ENCODE measurements at regions not wholly inside any gene's neighbourhood (a gene's known extent, or its start where the extent isn't known, plus 50 kb on each side); places are given as distances from the start of the nearest gene placed in this dataset.

DNA sequence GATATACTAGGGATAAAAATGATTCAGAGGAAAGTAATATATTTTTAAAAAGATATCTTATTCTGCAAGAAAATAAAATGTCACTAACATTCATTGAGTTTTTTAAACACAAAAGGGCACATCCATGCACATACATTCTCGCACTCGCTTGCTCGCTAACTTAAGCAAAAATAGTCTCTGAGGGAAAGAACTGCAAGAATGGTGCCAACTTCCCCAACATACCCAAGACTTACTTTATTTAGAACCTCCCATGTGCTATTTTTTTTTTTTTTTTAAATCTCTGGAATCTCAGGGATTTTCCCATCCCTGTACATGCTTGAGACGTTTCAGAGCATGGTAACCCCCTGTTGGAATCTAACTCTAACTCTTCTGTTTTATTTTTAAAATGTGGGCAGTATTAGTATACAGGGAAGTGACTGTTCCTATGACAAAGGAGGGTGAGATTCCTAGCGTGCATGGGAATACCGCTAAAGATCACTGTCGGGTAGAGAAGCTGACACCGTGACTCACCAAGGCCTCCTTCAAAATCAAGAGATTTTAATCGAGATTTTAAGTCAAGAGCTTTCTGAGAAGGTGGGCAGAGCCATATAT lies 187.9 kb upstream of the ZEB2 start:
- DNase-seq (ENCODE audit: extremely low read depth, low read depth, low spot score): no peak

DNA sequence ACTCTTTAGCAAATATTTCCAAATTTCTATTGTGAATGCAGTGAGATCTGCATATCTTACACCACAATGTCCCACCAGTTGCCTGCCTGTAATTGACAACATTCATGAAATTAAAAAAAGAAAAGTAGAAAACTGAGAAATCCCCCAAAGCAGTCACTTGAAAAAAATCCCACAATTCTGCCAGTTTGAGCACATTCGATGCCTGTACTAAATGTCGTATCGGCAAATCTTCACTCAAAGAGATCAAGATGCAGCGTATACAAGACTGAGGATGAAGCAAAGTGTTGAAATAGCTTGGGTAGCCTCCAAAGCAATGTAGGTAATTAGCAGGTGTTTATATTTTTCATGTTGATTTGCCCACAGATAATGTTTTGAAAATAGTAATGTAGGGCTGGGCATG lies 186.7 kb upstream of the ZEB2 start:
- DNase-seq (ENCODE audit: extremely low read depth, low read depth, low spot score): no peak

GRCh38 chr2:144705328-144706245 lies 185.7 kb upstream of the ZEB2 start:
- DNase-seq (ENCODE audit: extremely low read depth, low read depth, low spot score): no peak

DNA sequence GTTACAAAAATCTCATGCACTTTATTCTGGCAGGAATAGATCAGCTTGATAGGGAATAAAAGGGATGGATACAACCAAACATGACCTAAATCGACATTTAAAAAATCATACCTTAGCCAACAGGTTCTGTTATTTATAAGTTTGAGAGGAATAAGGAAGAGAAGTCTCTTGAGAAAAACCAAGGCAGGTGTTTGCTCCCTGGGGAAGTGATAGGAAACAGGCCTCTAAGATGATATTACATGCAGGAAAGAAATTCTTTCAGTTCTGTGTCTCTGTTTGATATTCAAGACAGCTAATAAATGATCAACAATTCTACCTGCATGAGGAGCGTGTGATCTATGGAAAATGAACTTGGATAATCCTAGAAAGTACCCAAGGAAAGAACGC lies 184.8 kb upstream of the ZEB2 start:
- DNase-seq (ENCODE audit: extremely low read depth, low read depth, low spot score): no peak

GRCh38 chr2:144703852-144704708 lies 184.2 kb upstream of the ZEB2 start:
- DNase-seq (ENCODE audit: extremely low read depth, low read depth, low spot score): no peak

DNA sequence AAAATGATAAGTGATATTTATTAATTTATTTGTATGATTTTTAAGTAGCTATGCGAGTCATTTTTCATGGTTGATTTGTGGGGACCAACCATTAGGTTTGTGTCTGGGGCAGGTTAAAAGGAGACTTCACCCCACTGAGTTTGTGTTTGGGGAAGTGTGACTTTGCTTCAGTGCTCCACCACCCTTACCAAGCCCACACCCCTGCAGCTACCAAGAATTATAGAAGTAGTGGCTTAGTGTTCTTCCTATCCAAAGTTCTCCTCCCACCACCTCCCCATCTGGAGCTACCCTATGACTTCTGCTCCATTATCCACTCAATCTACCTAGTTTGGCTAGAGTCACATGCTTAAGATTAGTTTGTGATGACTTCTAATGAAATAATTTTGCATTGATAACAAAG lies 182.1 kb upstream of the ZEB2 start:
- no peak for DNase-seq (ENCODE audit: extremely low read depth, low read depth, low spot score)

GRCh38 chr2:144701259-144701658 lies 181.3 kb upstream of the ZEB2 start:
- no peak for DNase-seq (ENCODE audit: extremely low read depth, low read depth, low spot score)

DNA sequence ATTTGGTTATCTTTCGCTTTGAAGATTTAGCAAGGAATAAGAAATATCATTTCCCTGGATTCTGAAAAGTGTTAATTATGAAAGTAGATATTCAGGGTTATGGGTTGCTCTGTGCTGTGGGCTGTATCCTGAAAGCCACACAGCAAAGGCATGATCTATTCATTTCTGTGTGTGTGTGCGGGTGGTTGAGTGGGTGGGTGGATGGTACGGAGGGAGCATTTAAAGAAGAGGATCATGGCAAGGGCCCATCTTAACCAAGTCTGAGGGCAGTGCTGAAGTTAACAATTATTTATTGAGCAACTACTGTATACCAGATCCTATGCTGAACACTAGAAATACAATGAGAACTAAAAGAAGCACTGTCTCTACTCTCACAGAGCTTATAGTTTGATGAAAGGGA lies 178.2 kb upstream of the ZEB2 start:
- DNase-seq (ENCODE audit: extremely low read depth, low read depth, low spot score): no peak

DNA sequence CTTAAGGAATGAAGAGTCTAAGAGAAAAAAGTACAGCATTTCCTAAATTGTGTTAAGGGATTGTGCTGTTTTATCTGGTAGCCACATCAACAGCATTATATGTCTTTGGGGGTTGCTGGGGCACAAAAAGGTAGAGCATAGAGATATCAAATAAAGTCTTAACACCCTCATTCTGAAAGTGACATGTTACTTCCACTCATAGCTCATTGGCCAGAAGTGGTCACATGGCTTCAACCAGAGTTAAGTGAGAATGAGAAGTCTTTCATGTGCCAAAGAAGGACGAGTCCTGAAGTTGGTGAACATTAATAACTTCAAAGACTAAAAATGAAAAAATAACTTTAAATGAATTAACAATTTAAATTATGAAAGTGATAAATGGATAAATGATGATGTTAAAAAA lies 175.7 kb upstream of the ZEB2 start:
- DNase-seq (ENCODE audit: extremely low read depth, low read depth, low spot score): no peak

GRCh38 chr2:144694456-144694855 lies 174.5 kb upstream of the ZEB2 start:
- no peak for DNase-seq (ENCODE audit: extremely low read depth, low read depth, low spot score)

DNA sequence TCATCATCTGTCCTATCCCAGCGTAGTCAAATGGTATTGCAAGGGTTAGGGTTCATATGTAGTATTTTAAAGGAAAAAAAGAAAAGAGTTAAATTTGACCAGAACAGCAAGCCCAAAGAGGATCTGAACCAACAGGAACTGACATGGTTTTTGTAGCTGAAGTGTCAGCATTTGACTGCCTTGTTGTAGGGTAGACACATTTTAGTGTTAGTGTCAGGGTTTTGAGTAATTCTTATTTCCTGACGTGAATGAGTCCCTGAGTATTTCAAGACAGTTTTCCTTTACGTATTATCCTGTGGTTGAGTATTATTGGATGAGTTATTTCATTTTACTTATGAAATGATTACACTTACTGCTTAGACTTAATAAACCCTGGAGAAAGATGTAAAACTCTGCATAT lies 173.3 kb upstream of the ZEB2 start:
- no peak for DNase-seq (ENCODE audit: extremely low read depth, low read depth, low spot score)

DNA sequence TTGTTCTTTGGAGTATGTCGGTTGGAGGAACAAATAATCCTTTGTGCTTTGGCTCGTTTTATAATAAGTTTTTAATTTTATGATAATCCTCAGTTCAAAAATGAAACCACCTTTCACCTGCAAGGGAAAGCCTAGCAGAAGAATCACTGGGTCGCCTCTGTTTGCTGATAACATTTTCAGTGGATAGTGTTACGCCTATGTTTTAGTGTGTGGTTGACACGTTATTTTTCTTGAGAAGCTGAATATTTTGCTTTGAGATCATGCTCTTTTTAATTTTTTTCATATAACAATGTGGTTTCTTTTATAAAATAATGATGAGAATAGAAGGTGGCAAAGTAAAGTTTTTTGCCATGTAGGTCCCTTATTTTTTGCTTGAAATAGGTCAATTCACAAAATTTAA lies 172.7 kb upstream of the ZEB2 start:
- no peak for DNase-seq (ENCODE audit: extremely low read depth, low read depth, low spot score)

DNA sequence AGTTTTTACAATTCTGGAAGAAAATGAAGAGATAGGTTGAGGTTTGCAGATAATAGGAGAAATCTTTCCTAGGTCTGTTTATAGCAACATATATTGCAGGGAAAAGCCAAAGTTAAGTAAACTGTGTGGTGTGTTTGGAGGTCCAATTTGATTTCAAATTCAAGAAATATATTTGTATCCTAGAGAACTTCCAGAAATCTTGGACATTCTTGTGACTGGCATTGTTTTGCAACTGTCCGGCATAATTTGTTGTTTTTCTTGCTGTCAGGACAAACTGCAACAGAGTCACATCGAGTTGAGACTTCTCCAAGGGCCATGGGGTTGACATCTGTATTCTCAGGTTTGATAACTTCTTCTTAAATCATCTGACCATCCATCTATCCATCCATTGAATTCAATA lies 170.9 kb upstream of the ZEB2 start:
- DNase-seq (ENCODE audit: extremely low read depth, low read depth, low spot score): no peak

GRCh38 chr2:144686518-144687215 lies 166.7 kb upstream of the ZEB2 start:
- no peak for DNase-seq (ENCODE audit: extremely low read depth, low read depth, low spot score)

GRCh38 chr2:144683966-144684365 lies 164.0 kb upstream of the ZEB2 start:
- no peak for DNase-seq (ENCODE audit: extremely low read depth, low read depth, low spot score)

DNA sequence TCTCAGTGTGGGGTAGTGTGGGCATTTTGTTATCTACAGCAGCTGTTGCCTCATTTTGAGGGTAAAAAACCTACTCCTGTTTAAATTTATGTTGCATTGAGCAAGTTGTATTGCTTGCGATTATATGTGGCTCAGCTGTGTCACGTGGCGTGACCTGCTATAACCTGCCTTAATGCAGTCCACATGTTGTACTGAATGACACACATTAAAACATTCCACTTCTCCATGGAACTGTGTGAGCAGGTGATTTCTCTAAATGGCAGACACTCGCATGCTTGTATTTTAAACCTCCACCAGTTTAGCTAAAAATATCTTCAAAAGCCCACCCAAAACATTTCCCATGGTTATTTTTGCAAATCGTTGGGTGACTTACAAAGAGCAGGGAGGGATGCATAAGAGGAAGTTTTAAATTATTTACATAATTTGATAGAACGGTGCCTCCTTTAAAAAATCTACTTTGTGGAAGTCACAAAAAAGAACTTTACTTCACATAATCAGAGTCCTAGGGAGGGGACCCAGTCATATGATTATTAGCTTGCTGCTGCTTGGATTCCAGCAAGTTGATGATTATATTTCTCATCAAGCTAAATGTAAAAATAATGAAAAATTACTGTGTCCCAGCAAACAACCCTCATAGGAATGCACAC lies 163.3 kb upstream of the ZEB2 start:
- no peak for DNase-seq (ENCODE audit: extremely low read depth, low read depth, low spot score)

GRCh38 chr2:144682248-144682647 lies 162.3 kb upstream of the ZEB2 start:
- no peak for DNase-seq (ENCODE audit: extremely low read depth, low read depth, low spot score)

DNA sequence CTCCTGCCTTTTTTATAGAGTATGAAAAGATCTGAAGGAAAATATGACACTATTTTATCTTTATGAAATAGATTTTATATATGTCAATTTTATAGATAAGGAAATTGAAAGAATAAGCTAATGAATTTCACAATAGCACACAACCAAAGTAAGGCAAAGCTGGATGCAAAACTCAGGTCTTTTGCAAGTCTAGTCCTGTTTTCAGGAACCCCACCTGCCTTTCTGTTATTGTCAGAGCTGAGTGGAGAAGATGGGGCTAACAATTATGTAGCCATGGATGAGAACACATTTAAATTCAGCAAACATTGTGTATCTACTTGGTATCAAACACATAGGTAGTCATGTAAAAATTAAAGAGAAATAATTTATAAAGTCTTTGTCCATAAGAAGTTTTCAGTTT lies 161.5 kb upstream of the ZEB2 start:
- no peak for DNase-seq (ENCODE audit: extremely low read depth, low read depth, low spot score)

DNA sequence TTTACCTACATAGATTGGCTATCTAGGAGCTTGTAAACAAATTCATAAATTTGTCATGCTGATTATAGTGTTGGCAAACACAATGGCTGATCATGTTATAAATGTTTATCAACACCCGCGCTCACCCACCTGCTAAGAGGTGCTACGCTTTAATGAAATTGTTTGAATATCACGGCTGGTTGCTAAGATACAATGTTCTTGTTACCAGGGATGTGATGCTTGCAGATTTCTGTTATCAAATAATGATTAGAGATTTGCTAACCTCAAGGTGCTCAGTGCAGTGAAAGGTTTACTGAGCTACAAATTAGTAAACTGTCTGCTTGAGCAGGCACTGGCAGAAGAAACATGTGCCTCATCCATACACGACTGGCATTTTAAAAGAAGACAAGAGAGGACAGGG lies 160.0 kb upstream of the ZEB2 start:
- no peak for DNase-seq (ENCODE audit: extremely low read depth, low read depth, low spot score)

- DNase-seq (ENCODE audit: extremely low read depth, low read depth, low spot score): no peak
These were observed 158.8 kb upstream of the ZEB2 start for GRCh38 chr2:144678736-144679135.

All from glomerular endothelial cell (primary cell).